ENCODE measurements at regions not wholly inside any gene's neighbourhood (a gene's known extent, or its start where the extent isn't known, plus 50 kb on each side); places are given as distances from the start of the nearest gene placed in this dataset.

- intact Hi-C loops (cut with micrococcal nuclease; ENCODE audit: unreplicated experiment), result no loop called here
- Mint-ChIP-seq H3K9me3 (ENCODE audit: unreplicated experiment) (peaks cover 51% of the 10 kb centered on the region), H3K4me3 (ENCODE audit: unreplicated experiment) (no peak overlapping the region), H3K36me3 (ENCODE audit: insufficient read depth, unreplicated experiment) (no peaks in the 10 kb centered on the region), H3K27ac (ENCODE audit: unreplicated experiment) (no peak overlapping the region), H3K4me1 (ENCODE audit: low read depth, unreplicated experiment) (no peaks in the 10 kb centered on the region), H3K27me3 (ENCODE audit: insufficient read depth, unreplicated experiment) (no peaks in the 10 kb centered on the region)
- BruUV-seq (replicated peaks), result no TSS peak
- CTCF ChIA-PET, result no interaction called here
- POLR2A ChIA-PET, result no interaction called here
- Histone ChIP-seq H3K4me1 (no peaks in the 10 kb centered on the region), H3K36me3 (ENCODE audit: control insufficient read depth, insufficient read depth, low read length) (no peaks in the 10 kb centered on the region), H3K27me3 (replicated peaks; ENCODE audit: control insufficient read depth, insufficient read depth, low read length) (no peaks in the 10 kb centered on the region), H3K4me3 (ENCODE audit: low read depth, low read length) (no peak overlapping the region), H3K9me3 (no peaks in the 10 kb centered on the region)
- no peak for TF ChIP-seq CTCF (IDR thresholded peaks at IDR 0.05; ENCODE audit: insufficient read depth in 1 of 2, low read depth in 1 of 2, low read length in 1 of 2, severe bottlenecking in 1 of 2, unreplicated experiment in 1 of 2)
- no peak for DNase-seq
These were observed 2422.2 kb downstream of the TP53TG3F start for GRCh38 chr16:35881654-35882053.

DNA sequence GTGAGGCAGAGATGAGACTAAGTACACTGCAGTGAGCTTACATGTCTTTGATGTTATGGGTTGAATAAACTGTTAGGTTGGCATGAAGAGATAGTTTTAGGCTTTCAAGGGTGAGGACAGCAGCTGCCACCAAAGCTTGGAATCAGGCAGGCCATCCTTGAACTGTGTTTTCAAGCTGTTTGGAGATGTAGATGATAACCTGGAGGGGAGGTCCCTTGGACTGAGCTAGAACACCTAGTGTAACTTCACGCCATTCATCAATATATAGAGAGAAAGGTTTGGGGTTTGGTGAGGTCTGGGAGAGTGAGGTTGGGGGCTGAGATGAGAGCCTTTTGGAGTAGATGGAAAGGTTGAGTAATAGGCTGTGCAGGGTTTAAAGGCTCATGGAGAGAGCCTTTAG is 2447.0 kb downstream of the TP53TG3F start:
- Mint-ChIP-seq H3K27me3 (ENCODE audit: insufficient read depth, unreplicated experiment) (no peaks in the 10 kb centered on the region), H3K36me3 (ENCODE audit: insufficient read depth, unreplicated experiment) (no peaks in the 10 kb centered on the region), H3K9me3 (ENCODE audit: unreplicated experiment) (peaks cover 56% of the 10 kb centered on the region), H3K4me3 (ENCODE audit: unreplicated experiment) (no peak overlapping the region), H3K4me1 (ENCODE audit: low read depth, unreplicated experiment) (no peaks in the 10 kb centered on the region), H3K27ac (ENCODE audit: unreplicated experiment) (no peak overlapping the region)
- ChIA-PET CTCF (no interaction called here), POLR2A (no interaction called here)
- H3K4me1 ChIP-seq, result no peaks in the 10 kb centered on the region
- H3K4me3 ChIP-seq (ENCODE audit: low read depth, low read length), result no peak overlapping the region
- TF ChIP-seq CTCF (IDR thresholded peaks at IDR 0.05; ENCODE audit: insufficient read depth in 1 of 2, low read depth in 1 of 2, low read length in 1 of 2, severe bottlenecking in 1 of 2, unreplicated experiment in 1 of 2), result no peak
- no peak for DNase-seq
- no peaks in the 10 kb centered on the region for H3K27me3 ChIP-seq (replicated peaks; ENCODE audit: control insufficient read depth, insufficient read depth, low read length)
- H3K9me3 ChIP-seq, result no peaks in the 10 kb centered on the region
- no peaks in the 10 kb centered on the region for H3K36me3 ChIP-seq (ENCODE audit: control insufficient read depth, insufficient read depth, low read length)
- no TSS peak for BruUV-seq (replicated peaks)
- intact Hi-C loops (cut with micrococcal nuclease; ENCODE audit: unreplicated experiment), result no loop called here

- intact Hi-C loops (cut with micrococcal nuclease; ENCODE audit: unreplicated experiment), result no loop called here
- Mint-ChIP-seq H3K4me1 (ENCODE audit: low read depth, unreplicated experiment) (no peaks in the 10 kb centered on the region), H3K27ac (ENCODE audit: unreplicated experiment) (no peak overlapping the region), H3K27me3 (ENCODE audit: insufficient read depth, unreplicated experiment) (no peaks in the 10 kb centered on the region), H3K9me3 (ENCODE audit: unreplicated experiment) (peaks cover 65% of the 10 kb centered on the region), H3K36me3 (ENCODE audit: insufficient read depth, unreplicated experiment) (no peaks in the 10 kb centered on the region), H3K4me3 (ENCODE audit: unreplicated experiment) (no peak overlapping the region)
- Histone ChIP-seq H3K9me3 (no peaks in the 10 kb centered on the region), H3K27me3 (replicated peaks; ENCODE audit: control insufficient read depth, insufficient read depth, low read length) (no peaks in the 10 kb centered on the region), H3K4me3 (ENCODE audit: low read depth, low read length) (no peak overlapping the region), H3K36me3 (ENCODE audit: control insufficient read depth, insufficient read depth, low read length) (no peaks in the 10 kb centered on the region), H3K4me1 (no peaks in the 10 kb centered on the region)
- TF ChIP-seq CTCF (IDR thresholded peaks at IDR 0.05; ENCODE audit: insufficient read depth in 1 of 2, low read depth in 1 of 2, low read length in 1 of 2, severe bottlenecking in 1 of 2, unreplicated experiment in 1 of 2), result no peak
- no TSS peak for BruUV-seq (replicated peaks)
- no peak for DNase-seq
- POLR2A ChIA-PET, result no interaction called here
- CTCF ChIA-PET, result no interaction called here
These were observed 2448.7 kb downstream of the TP53TG3F start for GRCh38 chr16:35908152-35908551.
